Glutamatergic neuron (in vitro differentiated cells): ENCODE measurements at regions not wholly inside any gene's neighbourhood (a gene's known extent, or its start where the extent isn't known, plus 50 kb on each side); places are given as distances from the start of the nearest gene placed in this dataset.
"Not testable (repeated sequence)": the region's sequence is repeated elsewhere in the genome, so short reads cannot be mapped to it uniquely, and the experiment has no call there.

Experiments
- DNase-seq: peaks from one replicate; pipeline ENCODE4 v3.0.0; 2022
- H3K27ac Mint-ChIP-seq: one replicate; pipeline ENCODE4 v1.8.0; 2020; ENCODE audit warnings: mild to moderate bottlenecking, mixed read lengths, inconsistent platforms; ENCODE audit not compliant: unreplicated experiment
- H3K27me3 Mint-ChIP-seq: one replicate; pipeline ENCODE4 v1.8.0; 2020; ENCODE audit warnings: mild to moderate bottlenecking, moderate library complexity, mixed read lengths, inconsistent platforms; ENCODE audit not compliant: unreplicated experiment
- H3K36me3 Mint-ChIP-seq: one replicate; pipeline ENCODE4 v1.8.0; 2020; ENCODE audit warnings: mild to moderate bottlenecking, mixed read lengths, inconsistent platforms; ENCODE audit not compliant: unreplicated experiment
- H3K4me1 Mint-ChIP-seq: one replicate; pipeline ENCODE4 v1.8.0; 2020; ENCODE audit warnings: mild to moderate bottlenecking, low read depth, mixed read lengths, inconsistent platforms; ENCODE audit not compliant: unreplicated experiment
- H3K4me3 Mint-ChIP-seq: one replicate; pipeline ENCODE4 v1.8.0; 2020; ENCODE audit warnings: mild to moderate bottlenecking, mixed read lengths, inconsistent platforms; ENCODE audit not compliant: unreplicated experiment
- H3K9me3 Mint-ChIP-seq: one replicate; pipeline ENCODE4 v1.8.0; 2020; ENCODE audit warnings: mild to moderate bottlenecking, moderate library complexity, mixed read lengths, inconsistent platforms; ENCODE audit not compliant: unreplicated experiment
- CTCF ChIP-seq: fragments of 200-600 bp; sonication (generic); IDR thresholded peaks from one replicate; pipeline ENCODE4 v1.5.0; 2021; ENCODE audit not compliant: partially characterized antibody, unreplicated experiment

- Mint-ChIP-seq H3K4me3 (no peak overlapping the region), H3K27ac (no peak overlapping the region), H3K4me1 (no peaks in the 10 kb centered on the region), H3K36me3 (no peaks in the 10 kb centered on the region), H3K9me3 (no peaks in the 10 kb centered on the region), H3K27me3 (peaks cover 3% of the 10 kb centered on the region)
- no peak for TF ChIP-seq CTCF
- DNase-seq = no peak
Observed at GRCh38 chr18:77405096-77405495, 155.4 kb downstream of the GALR1 start.

- Mint-ChIP-seq H3K9me3 (no peaks in the 10 kb centered on the region), H3K27me3 (peaks cover 3% of the 10 kb centered on the region), H3K27ac (no peak overlapping the region), H3K4me3 (no peak overlapping the region), H3K36me3 (no peaks in the 10 kb centered on the region), H3K4me1 (no peaks in the 10 kb centered on the region)
- no peak for DNase-seq
- TF ChIP-seq CTCF = no peak
Observed at GRCh38 chr18:77407733-77408132, 158.1 kb downstream of the GALR1 start.

- not testable (repeated sequence) for H3K27me3 Mint-ChIP-seq, H3K4me1 Mint-ChIP-seq, H3K9me3 Mint-ChIP-seq, H3K36me3 Mint-ChIP-seq, DNase-seq
- Mint-ChIP-seq H3K4me3 (peak overlapping the region; percentile 72), H3K27ac (peak overlapping the region; percentile 75)
Observed at GRCh38 chr18:77421546-77421945, 171.9 kb downstream of the GALR1 start.

- Mint-ChIP-seq H3K4me3 (no peak overlapping the region), H3K9me3 (peaks cover 2% of the 10 kb centered on the region), H3K27me3 (peaks cover 3% of the 10 kb centered on the region), H3K27ac (no peak overlapping the region), H3K4me1 (no peaks in the 10 kb centered on the region), H3K36me3 (peaks cover 5% of the 10 kb centered on the region)
- peak; percentile 47 for TF ChIP-seq CTCF
- DNase-seq = no peak
Observed at GRCh38 chr18:77422974-77423867, 173.6 kb downstream of the GALR1 start.

- no peak overlapping the region for H3K4me3 Mint-ChIP-seq
- H3K27me3 Mint-ChIP-seq = no peaks in the 10 kb centered on the region
- H3K9me3 Mint-ChIP-seq = peaks cover 3% of the 10 kb centered on the region
- no peak for DNase-seq
- no peak overlapping the region for H3K27ac Mint-ChIP-seq
- H3K4me1 Mint-ChIP-seq = no peaks in the 10 kb centered on the region
- no peak for TF ChIP-seq CTCF
- peaks cover 5% of the 10 kb centered on the region for H3K36me3 Mint-ChIP-seq
Observed at GRCh38 chr18:77433076-77433475, 183.4 kb downstream of the GALR1 start.
